HepG2 (cell line): ENCODE measurements at regions not wholly inside any gene's neighbourhood (a gene's known extent, or its start where the extent isn't known, plus 50 kb on each side); places are given as distances from the start of the nearest gene placed in this dataset.

Experiments
- ELF1 ChIP-seq: sonication (generic); formaldehyde crosslinking; IDR thresholded peaks from 2 replicates; pipeline ENCODE4 v1.4.0; 2020; ENCODE audit warnings: missing genetic modification reagents
- IKZF1 ChIP-seq: fragments of 450-650 bp; IDR thresholded peaks from 2 replicates; pipeline ENCODE4 v1.7.1; 2016
- MAZ ChIP-seq, 2 experiments: sonication (generic) in 1 of 2; formaldehyde crosslinking in 1 of 2; IDR thresholded peaks; 2 replicates each; pipeline versions ENCODE4 v1.5.0 to v1.6.1; 2012 to 2020; ENCODE audit warnings: low read depth in 2 of 2, mild to moderate bottlenecking in 2 of 2, borderline replicate concordance in 1 of 2, improper control_type of control experiment in 1 of 2, low read length in 1 of 2, missing genetic modification reagents in 1 of 2, moderate library complexity in 1 of 2
- MXD4 ChIP-seq: IDR thresholded peaks from 2 replicates; pipeline ENCODE4 v1.6.1; 2016; ENCODE audit warnings: mild to moderate bottlenecking, missing biosample characterization, missing genetic modification reagents
- TF ChIP-seq, protein P1 (sequence below): sonication (generic); formaldehyde crosslinking; IDR thresholded peaks from 2 replicates; pipeline ENCODE4 v1.5.0; 2020; ENCODE audit warnings: mild to moderate bottlenecking, missing genetic modification reagents, moderate library complexity

DNA sequence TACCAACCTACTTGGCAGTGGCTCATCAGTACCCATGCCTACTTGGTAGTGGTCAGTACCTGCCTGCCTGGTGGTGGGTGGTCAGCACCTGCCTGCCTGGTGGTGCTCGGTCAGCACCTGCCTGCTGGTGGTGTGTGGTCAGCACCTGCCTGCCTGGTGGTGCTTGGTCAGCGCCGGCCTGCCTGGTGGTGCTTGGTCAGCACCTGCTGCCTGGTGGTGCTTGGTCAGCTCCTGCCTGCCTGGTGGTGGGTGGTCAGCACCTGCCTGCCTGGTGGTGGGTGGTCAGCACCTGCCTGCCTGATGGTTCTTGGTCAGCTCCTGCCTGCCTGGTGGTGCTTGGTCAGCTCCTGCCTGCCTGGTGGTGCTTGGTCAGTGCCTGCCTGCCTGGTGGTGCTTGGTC lies 329.6 kb downstream of the RRAGC start:
- TF ChIP-seq MXD4 (CRISPR knock-in tag) (no peak), IKZF1 (no peak), ELF1 (CRISPR knock-in tag) (no peak), MAZ (IDR thresholded peaks at IDR 0.05; ENCODE audit: borderline replicate concordance, low read depth, low read length) (no peak), MAZ (CRISPR knock-in tag; IDR thresholded peaks at IDR 0.05; ENCODE audit: low read depth) (no peak)
- TF ChIP-seq, protein P1, sequence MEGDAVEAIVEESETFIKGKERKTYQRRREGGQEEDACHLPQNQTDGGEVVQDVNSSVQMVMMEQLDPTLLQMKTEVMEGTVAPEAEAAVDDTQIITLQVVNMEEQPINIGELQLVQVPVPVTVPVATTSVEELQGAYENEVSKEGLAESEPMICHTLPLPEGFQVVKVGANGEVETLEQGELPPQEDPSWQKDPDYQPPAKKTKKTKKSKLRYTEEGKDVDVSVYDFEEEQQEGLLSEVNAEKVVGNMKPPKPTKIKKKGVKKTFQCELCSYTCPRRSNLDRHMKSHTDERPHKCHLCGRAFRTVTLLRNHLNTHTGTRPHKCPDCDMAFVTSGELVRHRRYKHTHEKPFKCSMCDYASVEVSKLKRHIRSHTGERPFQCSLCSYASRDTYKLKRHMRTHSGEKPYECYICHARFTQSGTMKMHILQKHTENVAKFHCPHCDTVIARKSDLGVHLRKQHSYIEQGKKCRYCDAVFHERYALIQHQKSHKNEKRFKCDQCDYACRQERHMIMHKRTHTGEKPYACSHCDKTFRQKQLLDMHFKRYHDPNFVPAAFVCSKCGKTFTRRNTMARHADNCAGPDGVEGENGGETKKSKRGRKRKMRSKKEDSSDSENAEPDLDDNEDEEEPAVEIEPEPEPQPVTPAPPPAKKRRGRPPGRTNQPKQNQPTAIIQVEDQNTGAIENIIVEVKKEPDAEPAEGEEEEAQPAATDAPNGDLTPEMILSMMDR (CRISPR knock-in tag): no peak
